HuH-7 (cell line): ENCODE measurements at regions not wholly inside any gene's neighbourhood (a gene's known extent, or its start where the extent isn't known, plus 50 kb on each side); places are given as distances from the start of the nearest gene placed in this dataset.

ENCODE experiments used
- DNase-seq: peaks from one replicate; pipeline ENCODE4 v3.0.0; 2011; ENCODE audit warnings: low spot score

- no peak for DNase-seq
Measured at GRCh38 chr16:79497606-79498350, 102.8 kb downstream of the MAF start.

- no peak for DNase-seq
Measured at GRCh38 chr16:79493911-79494310, 106.6 kb downstream of the MAF start.

- DNase-seq = no peak
Measured at GRCh38 chr16:79492036-79492435, 108.5 kb downstream of the MAF start.

GRCh38 chr16:79485020-79485419, 115.5 kb downstream of the MAF start:
- DNase-seq = no peak

GRCh38 chr16:79484237-79484636, 116.3 kb downstream of the MAF start:
- DNase-seq = no peak

GRCh38 chr16:79483336-79483735, 117.2 kb downstream of the MAF start:
- no peak for DNase-seq

GRCh38 chr16:79482011-79482410, 118.5 kb downstream of the MAF start:
- DNase-seq = no peak

- no peak for DNase-seq
Measured at GRCh38 chr16:79480929-79481328, 119.6 kb downstream of the MAF start.

GRCh38 chr16:79480056-79480455, 120.5 kb downstream of the MAF start:
- no peak for DNase-seq

GRCh38 chr16:79476580-79476979, 124.0 kb downstream of the MAF start:
- no peak for DNase-seq

GRCh38 chr16:79475841-79476240, 124.7 kb downstream of the MAF start:
- no peak for DNase-seq

- peak; percentile 22 for DNase-seq
Measured at GRCh38 chr16:79473456-79473855, 127.1 kb downstream of the MAF start.

- no peak for DNase-seq
Measured at GRCh38 chr16:79472426-79472825, 128.1 kb downstream of the MAF start.

- DNase-seq = no peak
Measured at GRCh38 chr16:79469999-79470398, 130.5 kb downstream of the MAF start.

GRCh38 chr16:79468631-79469030, 131.9 kb downstream of the MAF start:
- no peak for DNase-seq

- DNase-seq = no peak
Measured at GRCh38 chr16:79468121-79468552, 132.4 kb downstream of the MAF start.

GRCh38 chr16:79466111-79466510, 134.4 kb downstream of the MAF start:
- no peak for DNase-seq

GRCh38 chr16:79463841-79464240, 136.7 kb downstream of the MAF start:
- DNase-seq = no peak

GRCh38 chr16:79456036-79456435, 144.5 kb downstream of the MAF start:
- DNase-seq = no peak

- DNase-seq = no peak
Measured at GRCh38 chr16:79452671-79453070, 147.9 kb downstream of the MAF start.

- no peak for DNase-seq
Measured at GRCh38 chr16:79451196-79451816, 149.2 kb downstream of the MAF start.

- no peak for DNase-seq
Measured at GRCh38 chr16:79449900-79450299, 150.6 kb downstream of the MAF start.

- no peak for DNase-seq
Measured at GRCh38 chr16:79449067-79449769, 151.3 kb downstream of the MAF start.
